GM18505 (cell line): ENCODE measurements at regions not wholly inside any gene's neighbourhood (a gene's known extent, or its start where the extent isn't known, plus 50 kb on each side); places are given as distances from the start of the nearest gene placed in this dataset.

ENCODE experiments used
- ATAC-seq: cut with Tn5 transposase; IDR thresholded peaks from one replicate; pipeline ENCODE4 v1.9.1; 2021; ENCODE audit not compliant: unreplicated experiment
- POLR2A ChIP-seq: IDR thresholded peaks from 4 replicates; pipeline ENCODE4 v1.6.1; 2011; ENCODE audit warnings: borderline replicate concordance; ENCODE audit not compliant: insufficient read depth, insufficient read length; ENCODE audit errors: extremely low read depth

- no peak for ATAC-seq
- TF ChIP-seq POLR2A, result no peak
These were observed 886.7 kb downstream of the SUCLG1 start for GRCh38 chr2:83572400-83572799.

- TF ChIP-seq POLR2A, result no peak
- ATAC-seq, result no peak
These were observed 891.5 kb downstream of the SUCLG1 start for GRCh38 chr2:83567551-83567950.

GRCh38 chr2:83565626-83566025 is 893.5 kb downstream of the SUCLG1 start:
- no peak for TF ChIP-seq POLR2A
- ATAC-seq, result no peak

GRCh38 chr2:83565181-83565580 is 893.9 kb downstream of the SUCLG1 start:
- TF ChIP-seq POLR2A, result no peak
- no peak for ATAC-seq

GRCh38 chr2:83561592-83561991 is 897.5 kb downstream of the SUCLG1 start:
- TF ChIP-seq POLR2A, result no peak

GRCh38 chr2:83536556-83536955 is 922.5 kb downstream of the SUCLG1 start:
- ATAC-seq, result no peak

More at GRCh38 chr2:83561592-83561991, 897.5 kb downstream of the SUCLG1 start:
- ATAC-seq, result no peak

GRCh38 chr2:83534416-83534815 is 924.7 kb downstream of the SUCLG1 start:
- no peak for TF ChIP-seq POLR2A
- ATAC-seq, result no peak

More at GRCh38 chr2:83536556-83536955, 922.5 kb downstream of the SUCLG1 start:
- no peak for TF ChIP-seq POLR2A

GRCh38 chr2:83531206-83531826 is 927.8 kb downstream of the SUCLG1 start:
- TF ChIP-seq POLR2A, result no peak
- ATAC-seq, result no peak

- no peak for TF ChIP-seq POLR2A
- no peak for ATAC-seq
These were observed 930.3 kb downstream of the SUCLG1 start for GRCh38 chr2:83528767-83529166.

GRCh38 chr2:83522891-83523493 is 936.1 kb downstream of the SUCLG1 start:
- TF ChIP-seq POLR2A, result no peak
- no peak for ATAC-seq

GRCh38 chr2:83517727-83518368 is 941.2 kb downstream of the SUCLG1 start:
- TF ChIP-seq POLR2A, result no peak
- no peak for ATAC-seq

- TF ChIP-seq POLR2A, result no peak
- ATAC-seq, result no peak
These were observed 942.6 kb downstream of the SUCLG1 start for GRCh38 chr2:83516503-83516902.

- ATAC-seq, result no peak
- no peak for TF ChIP-seq POLR2A
These were observed 971.6 kb downstream of the SUCLG1 start for GRCh38 chr2:83487451-83487850.

GRCh38 chr2:83481436-83481835 is 977.6 kb downstream of the SUCLG1 start:
- ATAC-seq, result no peak
- TF ChIP-seq POLR2A, result no peak
